Endothelial cell of umbilical vein (primary cell): ENCODE measurements at regions not wholly inside any gene's neighbourhood (a gene's known extent, or its start where the extent isn't known, plus 50 kb on each side); places are given as distances from the start of the nearest gene placed in this dataset.

Experiments
- EZH2 ChIP-seq: IDR thresholded peaks from 2 replicates; pipeline ENCODE4 v1.6.1; 2012; ENCODE audit warnings: borderline replicate concordance, low read depth, mild to moderate bottlenecking, moderate library complexity, low read length, inconsistent platforms; ENCODE audit not compliant: severe bottlenecking
- FOS ChIP-seq: IDR thresholded peaks from 2 replicates; pipeline ENCODE4 v1.6.1; 2011; ENCODE audit warnings: mild to moderate bottlenecking, low read length, moderate library complexity, borderline replicate concordance; ENCODE audit not compliant: insufficient read depth
- GATA2 ChIP-seq: IDR thresholded peaks from 2 replicates; pipeline ENCODE4 v1.7.0; 2011; ENCODE audit warnings: low read depth, mild to moderate bottlenecking, moderate library complexity, mixed read lengths, low read length; ENCODE audit not compliant: insufficient read length, insufficient read depth
- JUN ChIP-seq: IDR thresholded peaks from 2 replicates; pipeline ENCODE4 v1.6.1; 2011; ENCODE audit warnings: borderline replicate concordance, low read depth; ENCODE audit not compliant: insufficient read length, insufficient read depth
- MYC ChIP-seq: IDR thresholded peaks from one replicate; pipeline ENCODE4 v1.6.1; 2011; ENCODE audit warnings: mild to moderate bottlenecking, low read depth, low read length
- POLR2A ChIP-seq: IDR thresholded peaks from 2 replicates; pipeline ENCODE4 v1.6.1; 2012; ENCODE audit warnings: low read depth, mild to moderate bottlenecking, control low read depth, low read length
- POLR2AphosphoS5 ChIP-seq: IDR thresholded peaks from 2 replicates; pipeline ENCODE4 v1.6.1; 2012; ENCODE audit warnings: low read depth, mild to moderate bottlenecking, control low read depth, low read length, moderate library complexity; ENCODE audit not compliant: insufficient read depth
- TF ChIP-seq, protein P1 (sequence below), 2 donors: IDR thresholded peaks; 1 replicate in 1 of 2; 2 replicates in 1 of 2; pipeline ENCODE4 v1.5.1; 2011; ENCODE audit warnings: low read length in 2 of 2, mild to moderate bottlenecking in 2 of 2, moderate library complexity in 2 of 2, control low read depth in 1 of 2, inconsistent platforms in 1 of 2, low read depth in 1 of 2; ENCODE audit not compliant: insufficient read depth in 1 of 2; ENCODE audit errors: extremely low read depth in 1 of 2
- TF ChIP-seq, protein P2 (sequence below): IDR thresholded peaks from 2 replicates; pipeline ENCODE4 v1.6.1; 2011; ENCODE audit not compliant: insufficient read depth, insufficient read length

DNA sequence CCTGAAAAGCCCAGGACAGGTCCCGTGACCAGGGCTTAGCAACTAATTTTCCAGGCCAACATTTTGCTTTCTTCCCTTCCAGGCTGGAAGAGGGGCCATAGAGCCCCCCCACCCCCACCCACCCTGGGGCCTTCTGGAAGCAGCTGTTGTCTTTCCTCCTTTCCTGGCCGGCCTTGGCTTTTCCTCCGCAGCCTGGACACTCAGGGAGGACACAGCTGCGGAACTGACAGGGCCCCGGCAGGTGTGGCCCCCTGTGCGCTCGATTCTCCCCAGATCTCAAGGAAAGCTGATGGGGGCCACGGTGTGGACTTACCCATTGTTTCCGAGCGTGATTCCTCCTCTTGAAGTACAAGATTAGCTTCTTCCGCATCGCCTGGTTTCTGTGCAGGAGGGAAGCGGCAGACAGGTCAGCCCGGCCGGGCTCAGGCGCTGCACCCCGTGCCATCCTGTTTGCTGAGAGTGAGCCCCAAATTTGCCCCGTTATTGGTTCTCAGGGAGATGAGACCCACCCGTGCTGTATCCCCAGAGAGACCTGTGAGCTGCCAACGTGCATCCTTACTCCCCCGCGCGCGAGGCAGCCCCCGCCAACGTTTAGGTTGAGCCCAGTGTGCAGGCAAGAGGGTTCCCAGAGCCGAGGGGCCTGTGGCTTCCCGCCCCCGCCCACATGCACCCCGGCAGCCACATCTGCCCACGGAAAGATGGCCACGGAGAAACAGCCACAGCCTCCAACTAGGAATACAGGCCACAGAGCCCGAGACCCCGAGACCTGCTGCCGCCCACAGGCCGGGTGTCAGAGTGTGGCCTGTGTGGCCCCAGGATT, 129.6 kb downstream of the NCOR2 start:
- TF ChIP-seq POLR2AphosphoS5: no peak
- TF ChIP-seq, protein P1, sequence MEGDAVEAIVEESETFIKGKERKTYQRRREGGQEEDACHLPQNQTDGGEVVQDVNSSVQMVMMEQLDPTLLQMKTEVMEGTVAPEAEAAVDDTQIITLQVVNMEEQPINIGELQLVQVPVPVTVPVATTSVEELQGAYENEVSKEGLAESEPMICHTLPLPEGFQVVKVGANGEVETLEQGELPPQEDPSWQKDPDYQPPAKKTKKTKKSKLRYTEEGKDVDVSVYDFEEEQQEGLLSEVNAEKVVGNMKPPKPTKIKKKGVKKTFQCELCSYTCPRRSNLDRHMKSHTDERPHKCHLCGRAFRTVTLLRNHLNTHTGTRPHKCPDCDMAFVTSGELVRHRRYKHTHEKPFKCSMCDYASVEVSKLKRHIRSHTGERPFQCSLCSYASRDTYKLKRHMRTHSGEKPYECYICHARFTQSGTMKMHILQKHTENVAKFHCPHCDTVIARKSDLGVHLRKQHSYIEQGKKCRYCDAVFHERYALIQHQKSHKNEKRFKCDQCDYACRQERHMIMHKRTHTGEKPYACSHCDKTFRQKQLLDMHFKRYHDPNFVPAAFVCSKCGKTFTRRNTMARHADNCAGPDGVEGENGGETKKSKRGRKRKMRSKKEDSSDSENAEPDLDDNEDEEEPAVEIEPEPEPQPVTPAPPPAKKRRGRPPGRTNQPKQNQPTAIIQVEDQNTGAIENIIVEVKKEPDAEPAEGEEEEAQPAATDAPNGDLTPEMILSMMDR (IDR thresholded peaks at IDR 0.05; ENCODE audit: extremely low read depth in 1 of 2, insufficient read depth in 1 of 2, low read depth in 1 of 2, low read length in 2 of 2): no peak
- TF ChIP-seq MYC: no peak
- no peak for TF ChIP-seq EZH2
- no peak for TF ChIP-seq FOS
- no peak for TF ChIP-seq POLR2A
- TF ChIP-seq, protein P2, sequence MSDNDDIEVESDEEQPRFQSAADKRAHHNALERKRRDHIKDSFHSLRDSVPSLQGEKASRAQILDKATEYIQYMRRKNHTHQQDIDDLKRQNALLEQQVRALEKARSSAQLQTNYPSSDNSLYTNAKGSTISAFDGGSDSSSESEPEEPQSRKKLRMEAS: no peak
- TF ChIP-seq JUN: no peak
- TF ChIP-seq GATA2: no peak
